NCI-H2171 treated with DMSO at 0.1 percent for 48 hours (cell line): ENCODE measurements at regions not wholly inside any gene's neighbourhood (a gene's known extent, or its start where the extent isn't known, plus 50 kb on each side); places are given as distances from the start of the nearest gene placed in this dataset.
"Not testable (repeated sequence)": the region's sequence is repeated elsewhere in the genome, so short reads cannot be mapped to it uniquely, and the experiment has no call there.

Experiments used
- DNase-seq: peaks from one replicate; lab custom pipeline; 2025; lab: John Stamatoyannopoulos, UW

DNA sequence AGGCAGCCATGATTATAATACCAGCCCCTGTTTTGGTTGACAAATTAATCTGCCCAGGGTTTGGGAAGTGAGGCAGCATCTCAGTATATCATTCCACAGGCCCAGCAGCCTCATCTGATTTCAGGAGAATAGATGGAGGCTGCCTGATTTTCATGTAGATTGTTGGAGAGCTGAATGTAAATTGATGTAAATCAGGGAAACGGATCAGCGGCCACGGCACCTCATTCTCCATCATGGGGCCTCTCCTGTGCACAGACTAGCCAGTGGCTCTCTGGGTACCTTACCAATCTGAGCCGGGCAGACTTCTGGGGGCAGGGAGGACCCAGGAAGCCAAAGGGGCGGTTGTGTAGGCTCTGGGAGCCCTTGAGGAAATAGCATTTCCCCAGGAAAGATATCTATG is 63.7 kb upstream of the GSC start:
- no peak for DNase-seq

DNA sequence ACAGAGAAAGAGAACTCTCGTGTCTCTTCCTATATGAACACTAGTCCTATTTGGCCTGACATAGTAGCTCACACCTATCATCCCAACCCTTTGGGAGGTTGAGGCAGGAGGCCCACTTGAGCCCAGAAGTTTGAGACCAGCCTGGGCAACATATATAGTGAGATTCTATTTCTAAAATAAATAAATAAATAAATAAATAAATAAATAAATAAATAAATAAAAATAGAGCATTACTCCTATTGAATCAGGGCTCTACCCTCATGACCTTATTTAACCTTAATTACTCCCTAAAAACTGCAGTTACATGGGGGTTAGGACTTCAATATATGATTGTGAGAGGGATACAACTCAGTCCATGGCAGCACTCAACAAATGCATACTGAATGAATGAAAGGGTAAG is 61.2 kb upstream of the GSC start:
- no peak for DNase-seq

DNA sequence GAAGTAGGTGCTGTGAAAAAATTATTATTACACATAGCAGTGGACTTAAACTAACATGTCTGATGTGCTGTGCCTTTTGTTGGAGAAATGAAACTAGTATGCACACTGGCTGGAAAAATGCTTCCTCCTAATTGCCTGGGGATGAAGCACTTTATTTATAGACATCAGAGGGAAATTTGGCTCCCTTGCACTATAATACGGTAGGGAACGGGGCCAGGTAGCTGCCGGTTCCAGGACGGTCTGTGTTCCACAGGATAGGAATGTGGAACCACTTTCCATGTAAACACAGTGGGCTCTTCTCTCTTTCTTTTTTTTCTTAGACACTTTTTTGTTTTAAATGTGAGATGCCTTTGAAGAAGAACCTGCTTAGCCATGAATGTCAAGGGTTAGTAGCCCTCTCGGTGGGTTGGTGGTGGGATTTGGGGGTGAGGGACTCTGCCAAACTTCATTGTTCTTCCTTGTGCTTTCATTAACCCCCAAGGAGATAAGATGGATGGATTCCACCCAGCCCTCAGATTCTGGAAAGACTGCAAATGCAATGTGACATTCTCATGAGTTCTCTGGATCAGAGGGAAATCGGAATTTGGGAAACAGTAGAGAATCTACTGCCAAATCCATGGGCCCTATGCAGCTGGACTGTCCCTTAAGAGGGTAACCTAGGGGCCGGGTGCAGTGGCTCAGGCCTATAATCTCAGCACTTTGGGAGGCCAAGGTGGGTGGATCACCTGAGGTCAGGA is 58.0 kb upstream of the GSC start:
- no peak for DNase-seq

DNA sequence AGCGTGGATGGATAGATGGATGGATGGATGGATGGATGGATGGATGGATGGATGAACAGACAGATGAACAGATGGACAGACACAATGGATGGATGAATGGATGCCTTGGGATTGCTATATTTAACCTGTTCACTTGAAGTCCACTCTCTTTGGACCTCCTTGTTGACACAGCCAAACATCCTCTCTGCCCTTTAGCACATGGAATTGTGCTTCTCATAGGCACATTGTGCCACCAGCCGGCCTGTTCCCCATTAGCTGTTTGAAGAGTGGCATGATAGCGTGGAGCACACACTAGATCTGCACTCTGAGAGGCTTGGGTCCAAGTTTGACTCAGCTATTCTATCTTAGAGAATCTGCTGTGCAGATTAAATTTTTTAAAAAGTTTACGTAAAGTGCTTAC is 56.9 kb upstream of the GSC start:
- no peak for DNase-seq

DNA sequence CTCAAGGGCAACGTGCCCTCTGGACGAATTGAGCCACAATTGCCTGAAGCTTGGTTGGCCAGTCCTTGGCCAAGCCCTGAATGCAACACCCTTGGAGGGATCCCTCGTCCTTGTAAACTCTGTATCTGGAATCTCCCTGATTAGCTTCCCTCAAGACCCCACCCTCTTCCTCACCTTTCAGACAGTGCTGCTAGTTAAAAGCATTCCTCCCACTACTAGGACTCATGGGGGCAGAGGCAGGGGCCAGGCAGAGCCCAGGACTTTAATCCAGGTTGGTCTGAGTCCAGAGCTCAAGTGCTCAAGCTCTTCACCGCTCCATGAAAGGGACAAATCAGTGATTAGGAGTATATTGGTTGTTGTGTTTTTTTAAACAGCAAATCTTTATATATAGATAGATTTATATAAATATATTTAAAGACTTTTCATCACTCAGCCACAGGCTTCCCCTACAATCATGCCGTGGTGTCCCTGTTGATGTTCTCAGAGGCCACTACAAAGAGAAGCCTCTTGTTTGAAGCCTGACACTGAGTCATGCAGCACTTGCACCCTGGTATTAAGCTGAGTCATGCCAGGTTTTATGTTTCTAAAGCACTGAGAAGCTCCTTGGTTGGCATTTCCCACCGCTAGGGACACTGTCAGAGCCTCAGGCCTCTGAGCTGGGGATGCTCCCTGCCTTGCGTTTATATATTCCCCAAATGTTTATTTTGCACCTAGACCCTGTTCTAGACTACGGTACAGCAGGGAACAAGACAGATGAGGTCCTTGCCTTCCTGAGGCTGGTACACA is 53.8 kb upstream of the GSC start:
- DNase-seq, result no peak

DNA sequence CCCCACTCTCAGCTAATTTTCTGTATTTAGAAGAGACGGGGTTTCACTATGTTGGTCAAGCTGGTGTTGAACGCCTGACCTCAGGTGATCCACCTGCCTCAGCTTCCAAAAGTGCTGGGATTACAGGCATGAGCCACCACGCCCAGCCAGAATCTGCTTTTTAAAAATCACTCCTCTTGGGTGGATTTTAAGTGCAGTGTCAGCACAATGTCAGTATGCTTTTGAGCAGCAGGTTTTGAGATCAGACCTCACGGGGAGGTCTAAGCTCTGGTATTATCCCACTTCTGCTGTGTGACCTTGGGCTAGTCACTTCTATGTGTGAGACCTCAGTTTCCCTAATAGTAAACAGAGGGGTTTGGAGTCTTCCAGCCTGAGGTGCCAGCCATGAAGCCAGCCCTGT is 51.8 kb upstream of the GSC start:
- no peak for DNase-seq

DNA sequence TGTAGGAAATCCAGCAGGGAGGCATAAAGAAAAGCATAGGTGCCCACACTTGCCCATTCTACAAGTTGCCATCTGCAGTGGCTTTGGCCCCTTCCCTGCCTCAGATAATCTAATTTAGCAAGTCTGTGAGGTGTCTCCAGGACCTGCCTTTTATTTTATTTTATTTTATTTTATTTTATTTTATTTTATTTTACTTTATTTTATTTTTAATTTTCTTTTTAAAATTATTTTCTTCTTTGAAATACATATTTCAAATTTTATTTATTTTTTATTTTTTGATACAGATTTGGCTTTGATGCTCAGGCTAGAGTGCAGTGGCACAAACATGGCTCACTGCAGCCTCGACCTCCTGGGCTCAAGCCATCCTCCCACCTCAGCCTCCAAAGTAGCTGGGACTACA is 51.0 kb upstream of the GSC start:
- DNase-seq, result not testable (repeated sequence)
